HG03039 (cell line): ENCODE measurements at regions not wholly inside any gene's neighbourhood (a gene's known extent, or its start where the extent isn't known, plus 50 kb on each side); places are given as distances from the start of the nearest gene placed in this dataset.
"Not testable (repeated sequence)": the region's sequence is repeated elsewhere in the genome, so short reads cannot be mapped to it uniquely, and the experiment has no call there.

ENCODE experiments used
- ATAC-seq: cut with Tn5 transposase; IDR thresholded peaks from one replicate; pipeline ENCODE4 v1.9.1; 2021; ENCODE audit warnings: mild to moderate bottlenecking, moderate library complexity; ENCODE audit not compliant: unreplicated experiment

DNA sequence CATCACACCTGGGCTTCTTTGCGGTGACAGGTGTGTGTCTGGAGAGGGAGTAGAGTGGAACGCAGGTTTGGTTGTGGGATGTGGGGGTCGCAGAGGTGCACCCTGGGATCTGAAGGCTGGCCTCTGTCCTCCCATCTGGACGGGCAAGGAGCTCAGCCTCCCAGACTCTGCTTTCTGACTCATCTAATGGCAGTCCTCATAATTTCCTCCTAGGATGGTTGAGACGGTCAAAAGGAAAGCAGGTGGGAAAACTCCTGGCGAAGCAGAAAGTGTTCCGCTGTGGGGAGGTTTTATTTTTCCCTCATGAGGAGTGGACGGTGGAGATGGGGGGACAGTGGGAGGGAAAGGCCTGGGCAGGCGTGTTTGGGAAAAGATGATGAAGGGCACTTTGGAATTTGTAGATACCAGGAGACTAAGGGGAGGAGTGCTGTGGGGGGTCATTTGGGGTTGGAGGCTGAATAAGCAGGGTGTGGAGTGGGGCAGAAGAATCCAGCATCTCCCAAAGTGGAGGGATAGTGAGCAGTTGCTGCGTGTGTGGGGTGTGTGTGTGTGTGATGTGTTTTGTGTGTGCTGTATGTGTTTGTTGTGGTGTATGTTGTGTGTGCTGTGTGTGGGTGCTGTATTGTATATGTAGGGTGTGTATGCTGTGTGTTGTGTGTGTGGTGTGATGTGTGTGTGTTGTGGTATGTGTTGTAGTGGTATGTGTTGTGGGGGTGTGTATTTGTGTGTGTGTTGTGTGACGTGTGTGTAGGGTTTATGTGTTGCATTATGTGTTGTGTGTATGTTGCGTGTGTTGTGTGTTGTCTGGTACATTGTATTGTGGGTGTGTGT is 97.2 kb upstream of the PODXL start:
- no peak for ATAC-seq

DNA sequence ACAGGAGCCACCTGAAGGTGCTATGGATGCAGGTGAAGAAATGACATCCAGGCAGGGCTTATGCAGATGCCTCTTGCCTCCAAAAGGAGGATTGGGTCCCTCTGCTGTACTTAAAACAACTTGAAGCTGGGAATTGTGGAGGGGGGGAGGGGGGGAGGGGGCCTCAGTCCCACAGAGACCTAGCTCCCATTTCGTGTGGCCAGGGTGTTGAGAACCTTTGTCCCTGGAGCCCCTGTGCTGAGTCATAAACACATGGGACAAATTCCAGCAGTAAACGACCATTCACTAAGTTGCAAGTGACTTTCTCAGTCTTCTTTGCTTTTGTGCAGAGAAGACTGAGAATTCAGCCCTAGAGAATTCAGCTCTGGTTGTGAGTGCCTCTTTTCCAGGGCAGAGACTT is 96.5 kb upstream of the PODXL start:
- no peak for ATAC-seq

DNA sequence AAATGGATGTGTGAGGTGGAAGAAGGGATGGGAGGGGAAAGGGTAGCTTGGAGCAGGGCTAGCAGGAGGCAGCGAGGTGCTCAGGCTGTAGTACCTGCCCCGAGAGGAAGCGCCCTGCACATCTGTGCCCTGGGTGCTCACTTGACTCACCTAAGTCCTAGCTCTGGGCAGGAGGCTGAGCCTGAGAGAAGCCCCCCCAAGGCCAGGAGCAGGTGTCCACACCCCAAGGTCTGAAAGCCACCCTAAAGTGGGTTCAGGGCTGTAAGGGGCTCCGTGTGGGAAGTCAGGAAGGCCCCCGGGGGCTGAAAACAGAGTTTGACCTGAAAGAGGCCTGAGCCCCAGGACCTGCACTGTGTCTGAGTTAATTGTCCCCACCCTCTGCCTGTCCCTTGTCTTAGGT is 95.8 kb upstream of the PODXL start:
- no peak for ATAC-seq

DNA sequence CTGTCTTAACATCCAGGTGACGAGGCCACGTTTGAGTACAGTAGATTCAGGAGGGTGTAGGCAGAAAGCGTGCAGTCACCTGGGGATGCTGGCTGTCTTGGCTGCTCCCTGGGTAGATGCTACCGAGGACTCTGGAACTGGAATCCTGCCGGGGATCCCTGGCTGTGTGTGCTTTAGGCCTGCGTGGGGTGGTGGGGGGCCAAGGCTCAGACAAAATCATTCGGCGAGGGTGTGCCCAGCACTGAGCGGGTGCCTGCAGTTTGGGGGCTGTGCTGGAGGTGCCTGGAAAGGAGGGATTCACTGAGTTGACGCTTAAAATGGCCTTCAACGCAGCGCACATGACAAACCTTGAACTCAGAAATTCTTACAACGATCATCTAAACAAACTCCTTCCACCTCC is 93.5 kb upstream of the PODXL start:
- no peak for ATAC-seq

DNA sequence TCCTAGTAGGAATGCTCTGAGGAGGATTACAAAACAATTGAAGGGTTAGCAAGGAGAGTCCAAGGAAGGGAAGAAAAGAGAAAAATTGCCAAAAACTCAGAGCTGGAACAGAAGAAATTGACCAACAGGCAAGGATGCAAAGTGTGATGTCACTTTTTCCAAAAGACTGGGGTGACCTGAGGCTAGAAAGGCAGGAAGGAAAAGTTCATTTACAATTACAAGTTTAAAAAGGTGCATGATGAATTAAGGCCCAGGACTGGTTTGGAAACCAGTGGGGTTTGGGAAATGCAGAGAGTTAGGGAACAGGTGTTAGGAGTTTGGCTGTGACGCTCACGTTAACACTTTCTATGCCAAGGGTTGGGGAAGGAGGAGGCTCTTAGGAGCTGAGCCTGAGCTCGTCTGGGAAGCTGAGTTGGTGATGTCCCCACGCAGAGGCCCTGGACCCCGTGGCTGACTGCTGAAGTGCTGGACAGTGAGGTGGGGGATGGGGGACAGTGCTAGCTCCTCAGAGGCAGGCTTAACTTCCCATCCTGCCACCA is 92.6 kb upstream of the PODXL start:
- no peak for ATAC-seq

DNA sequence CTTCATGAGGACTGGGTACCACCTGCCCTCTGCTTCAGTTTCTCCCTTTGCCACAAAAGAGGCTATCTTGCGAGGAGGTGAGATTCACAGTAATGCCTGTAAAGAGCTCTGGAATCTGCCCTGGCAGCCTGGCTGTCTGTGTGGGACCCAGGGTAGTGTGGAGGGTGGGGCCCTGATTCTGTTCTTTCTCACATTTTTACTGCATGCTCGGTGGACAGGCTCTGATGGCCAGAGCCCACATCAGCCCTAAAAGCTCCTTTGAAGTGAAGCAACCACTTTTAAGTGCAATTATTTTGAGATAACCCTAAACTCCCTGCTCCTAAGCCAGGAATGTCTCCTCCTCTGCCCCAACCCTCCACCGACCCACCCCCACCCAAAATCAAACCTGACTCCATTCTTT is 92.1 kb upstream of the PODXL start:
- no peak for ATAC-seq

DNA sequence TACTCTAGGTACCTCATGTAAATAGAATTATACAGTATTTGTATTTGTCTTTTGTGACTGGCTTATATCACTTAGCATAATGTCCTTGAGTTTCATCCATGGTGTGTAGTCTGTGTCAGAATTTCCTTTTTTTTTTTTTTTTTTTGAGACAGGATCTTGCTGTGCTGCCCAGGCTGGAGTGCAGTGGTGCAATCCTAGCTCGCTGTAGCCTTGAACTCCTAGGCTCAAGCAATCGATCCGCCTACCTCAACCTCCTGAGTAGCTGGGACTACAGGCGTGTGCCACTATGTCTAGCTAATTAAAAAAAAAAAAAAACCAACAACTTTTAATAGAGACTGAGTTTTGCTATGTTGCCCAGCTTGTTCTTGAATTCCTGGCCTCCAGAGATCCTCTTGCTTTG is 89.8 kb upstream of the PODXL start:
- ATAC-seq: no peak

DNA sequence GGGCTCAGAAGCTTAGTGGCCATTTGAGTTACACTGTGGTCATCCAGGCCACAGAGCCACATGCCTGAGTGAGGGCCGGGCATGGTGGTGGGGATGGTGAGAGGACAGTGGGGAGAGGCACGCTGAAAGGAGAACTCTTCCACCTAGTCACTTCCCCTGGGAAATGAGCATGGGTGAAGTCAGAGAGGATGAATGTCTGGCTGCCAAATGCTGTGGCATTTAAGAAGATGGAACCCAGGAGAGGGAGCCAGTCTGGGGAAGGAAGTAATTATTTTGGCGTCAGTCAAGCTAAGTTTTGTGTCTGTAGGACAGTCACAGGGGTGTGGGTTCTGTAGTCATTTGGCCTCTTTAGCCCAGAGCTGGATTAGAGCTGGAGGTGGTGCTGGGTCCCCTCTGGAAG is 86.0 kb upstream of the PODXL start:
- ATAC-seq: no peak

DNA sequence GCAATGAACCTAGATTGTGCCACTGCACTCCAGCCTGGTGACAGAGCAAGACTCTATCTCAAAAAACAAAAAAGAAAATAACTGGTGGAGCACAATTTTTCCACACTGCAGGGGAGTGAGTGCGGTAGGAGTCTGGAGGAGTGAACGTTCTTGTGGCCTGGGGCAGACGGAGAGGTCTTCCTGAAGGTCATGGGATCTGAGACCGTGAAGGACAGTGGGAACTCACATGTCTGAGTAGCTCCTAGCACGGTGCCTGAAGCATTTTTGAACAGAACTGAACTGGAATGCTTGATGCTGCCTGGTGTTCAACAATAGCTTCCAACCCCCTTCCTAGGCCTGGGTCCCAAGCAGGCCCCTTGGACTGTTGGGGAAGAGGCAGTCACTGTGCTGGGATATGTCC is 84.3 kb upstream of the PODXL start:
- no peak for ATAC-seq

DNA sequence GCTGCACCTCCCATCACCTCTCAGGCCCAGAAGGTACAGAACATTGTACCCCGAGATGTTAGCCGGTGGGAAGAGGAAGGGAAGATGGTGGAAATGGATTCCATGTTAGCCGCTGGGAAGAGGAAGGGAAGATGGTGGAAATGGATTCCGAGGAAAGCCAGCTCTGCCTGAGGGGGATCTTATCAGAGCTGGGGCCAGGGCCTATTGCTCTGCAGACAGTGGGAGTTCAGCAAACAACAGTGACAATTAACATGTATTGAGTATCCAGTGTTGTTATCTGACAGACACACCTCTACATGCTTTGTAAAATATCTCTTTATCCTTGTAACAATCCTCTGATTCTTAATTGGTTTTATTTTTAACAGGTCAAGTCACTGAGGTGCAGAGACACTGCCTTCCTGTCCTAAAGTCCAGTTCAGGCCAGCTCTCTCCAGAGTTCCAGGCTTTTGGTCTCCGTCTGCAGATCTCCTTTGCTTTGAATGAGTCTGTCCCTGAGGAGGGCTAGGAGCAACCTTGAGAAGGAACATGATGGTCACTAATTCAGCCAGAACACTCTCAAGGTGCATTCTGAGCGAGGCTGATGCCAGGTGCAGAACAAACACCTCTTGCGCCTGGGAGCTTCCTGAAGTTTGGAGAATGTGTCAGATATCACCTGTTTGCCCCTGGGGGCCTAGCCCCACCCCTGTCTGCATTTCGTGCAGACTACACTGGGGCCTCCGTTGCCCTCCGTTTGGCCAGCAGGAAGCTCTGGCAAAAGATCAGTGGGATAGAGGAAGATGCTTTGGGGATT is 82.4 kb upstream of the PODXL start:
- ATAC-seq: no peak

DNA sequence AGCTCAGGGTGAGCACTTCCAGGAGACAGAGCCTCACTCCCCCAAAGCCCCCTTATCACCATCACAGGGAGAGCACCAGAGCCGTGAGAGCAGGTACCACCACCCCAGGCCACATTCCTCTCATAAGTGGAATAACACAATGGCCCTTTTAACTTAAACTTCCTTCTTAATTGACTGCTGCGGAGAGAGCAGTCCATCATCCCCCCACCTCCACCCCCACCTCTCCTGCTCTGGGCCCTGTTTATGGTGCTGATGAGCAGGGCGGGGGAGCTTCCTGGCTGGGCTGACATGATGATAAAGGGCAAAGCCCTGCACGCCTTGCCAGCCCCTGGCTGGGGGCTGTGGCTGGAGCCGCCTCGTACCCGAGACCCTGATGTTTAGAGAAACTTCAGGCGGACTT is 81.4 kb upstream of the PODXL start:
- ATAC-seq: no peak

DNA sequence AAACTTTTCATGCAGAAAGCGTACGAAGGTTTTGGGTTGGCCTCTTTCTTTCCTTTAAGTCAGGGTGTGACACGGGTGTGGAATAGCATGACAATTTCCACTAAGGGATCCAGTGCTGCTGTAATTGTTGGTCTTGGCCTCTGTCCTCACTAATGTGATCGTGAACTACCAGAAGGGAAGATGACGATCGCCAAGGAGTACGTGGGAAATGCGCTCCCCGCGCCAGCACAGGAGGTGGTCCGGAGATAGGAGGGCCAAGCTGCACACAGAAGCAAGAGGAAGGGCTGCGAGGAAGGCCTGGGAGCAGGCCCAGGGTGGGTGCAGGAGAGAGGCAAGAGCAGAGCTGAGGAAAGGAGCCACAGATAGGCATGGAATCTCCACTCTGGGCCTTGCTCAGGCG is 79.7 kb upstream of the PODXL start:
- no peak for ATAC-seq

DNA sequence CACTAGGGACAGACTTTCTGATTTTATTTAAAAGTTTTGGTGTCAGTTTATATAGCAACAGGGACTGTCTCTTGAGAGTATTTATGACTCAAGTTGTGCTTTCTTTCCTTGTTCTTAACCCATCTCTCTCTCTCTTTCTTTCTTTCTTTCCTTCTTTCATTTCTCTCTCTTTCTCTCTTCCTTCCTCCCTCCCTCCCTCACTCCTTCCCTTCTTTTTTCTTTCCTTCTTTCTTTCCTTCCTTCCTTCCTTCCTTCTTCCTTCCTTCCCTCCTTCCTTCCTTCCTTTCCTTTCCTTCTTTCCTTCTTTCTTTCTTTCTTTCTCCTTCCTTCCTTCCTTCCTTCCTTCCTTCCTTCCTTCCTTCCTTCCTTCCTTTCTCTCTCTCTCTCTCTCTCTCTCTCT is 77.8 kb upstream of the PODXL start:
- ATAC-seq: not testable (repeated sequence)

DNA sequence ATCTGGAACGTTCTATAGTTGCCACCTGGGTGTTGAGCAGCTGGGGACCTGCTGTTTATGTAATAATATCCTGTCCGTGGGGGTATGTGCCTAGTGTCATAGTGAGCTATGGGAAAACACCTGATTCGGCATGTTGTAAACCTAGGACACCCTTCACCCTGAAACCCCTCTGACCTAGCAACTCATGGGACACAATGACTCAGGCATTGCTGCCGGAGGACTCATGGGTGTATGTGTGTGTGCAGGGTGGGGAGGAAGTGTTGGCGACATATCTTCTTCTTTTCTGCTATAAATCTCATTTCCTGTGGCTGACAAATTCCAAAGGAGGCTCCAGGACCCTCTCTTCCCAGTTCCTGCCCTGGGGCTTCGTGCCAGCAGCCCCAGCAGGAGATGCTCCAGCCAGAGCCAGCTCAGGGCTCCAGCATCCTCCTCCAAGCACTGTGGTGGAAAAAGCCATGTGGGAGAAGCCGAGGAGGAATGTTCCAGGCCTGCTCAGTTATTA is 77.0 kb upstream of the PODXL start:
- no peak for ATAC-seq

DNA sequence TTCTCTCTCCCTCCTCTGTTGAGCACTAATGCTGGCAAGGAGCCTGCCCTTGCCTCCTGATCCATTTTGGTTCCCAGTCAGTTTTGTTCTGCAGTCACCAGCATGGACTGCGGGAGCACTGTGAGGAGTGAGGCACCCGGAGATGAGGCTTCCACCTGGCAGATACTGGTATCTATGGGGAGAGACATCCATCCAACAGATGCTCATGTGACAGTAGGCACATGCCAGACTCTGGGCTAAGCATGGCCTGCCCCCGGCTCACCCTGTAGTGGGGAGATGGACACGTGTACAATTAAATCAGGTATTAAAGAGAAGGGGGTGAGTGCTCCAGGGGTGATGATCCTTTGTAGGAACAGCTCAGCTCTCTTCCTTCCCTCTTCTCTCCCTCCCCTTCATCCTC is 74.0 kb upstream of the PODXL start:
- ATAC-seq: no peak

DNA sequence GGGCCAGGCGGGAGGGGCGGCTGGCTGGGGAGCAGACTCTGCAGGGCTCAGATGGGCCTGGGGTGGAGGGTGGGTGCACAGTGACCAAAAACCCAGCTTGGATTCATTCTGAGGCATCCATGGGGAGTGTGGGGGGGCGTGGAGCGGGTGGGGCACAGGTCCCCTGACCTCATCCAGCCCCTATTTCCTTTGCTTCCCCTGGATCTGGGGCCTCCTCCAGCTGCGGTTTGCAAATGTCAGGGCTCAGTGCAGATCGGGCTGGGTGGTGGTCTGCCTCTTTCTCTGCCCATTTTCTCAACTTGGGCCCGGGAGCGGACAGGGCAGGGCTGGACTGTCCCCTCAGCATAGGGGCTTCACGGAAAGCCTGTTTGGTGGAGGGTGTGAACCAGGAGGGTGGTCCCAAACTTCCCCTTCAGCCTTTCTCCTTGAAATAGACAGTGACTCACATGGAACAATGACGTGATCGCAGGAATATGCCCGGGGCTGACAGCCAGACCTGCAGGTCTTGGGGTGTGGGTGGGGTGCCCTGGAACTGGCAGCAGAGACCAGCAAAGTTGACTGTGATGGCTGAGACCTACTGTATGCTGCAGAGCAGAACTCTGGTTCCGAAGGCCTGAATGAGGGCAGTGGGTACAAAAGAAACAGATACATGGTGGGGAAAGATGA is 72.9 kb upstream of the PODXL start:
- ATAC-seq: no peak

DNA sequence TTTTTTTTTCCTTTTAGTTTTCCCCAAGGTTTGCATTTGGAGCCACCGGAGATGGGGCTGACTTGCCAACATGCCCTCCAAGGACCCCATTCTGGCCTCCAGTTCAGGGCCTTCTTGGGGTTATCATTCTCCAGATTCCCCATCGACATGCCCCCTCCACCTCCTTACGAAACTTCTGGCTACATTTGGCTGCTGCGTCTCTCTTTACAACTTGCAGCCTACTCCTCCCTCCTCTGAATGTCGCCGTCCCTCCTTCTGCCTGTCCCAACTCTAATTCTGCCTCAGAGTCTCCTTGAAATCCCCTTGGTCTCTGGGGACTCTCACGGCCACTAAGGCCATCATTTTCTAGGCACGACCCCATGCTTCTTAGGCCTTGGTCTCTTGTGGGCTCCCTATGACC is 72.2 kb upstream of the PODXL start:
- ATAC-seq: no peak

DNA sequence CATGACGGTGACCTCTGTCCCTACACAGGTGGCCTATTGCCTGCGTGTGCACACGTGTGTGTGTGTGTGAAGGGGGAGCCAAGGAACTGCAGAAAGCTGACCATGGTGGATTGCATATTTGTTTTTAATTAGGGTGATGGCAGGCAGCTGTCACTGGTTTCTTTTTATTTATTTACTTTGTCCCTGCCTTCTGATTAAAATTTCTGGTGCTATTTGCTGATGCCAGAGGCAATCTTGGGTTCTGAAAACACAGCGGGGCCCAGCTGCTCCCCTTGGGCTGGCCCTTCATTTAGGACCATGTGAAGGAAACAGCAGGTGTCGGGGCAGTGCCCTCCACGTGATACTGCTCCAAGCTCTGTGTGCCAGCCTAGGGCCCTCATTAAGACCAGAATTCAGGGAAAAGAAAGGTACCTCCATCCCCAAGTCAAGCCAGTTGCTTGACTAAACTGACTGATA is 71.3 kb upstream of the PODXL start:
- ATAC-seq: no peak

DNA sequence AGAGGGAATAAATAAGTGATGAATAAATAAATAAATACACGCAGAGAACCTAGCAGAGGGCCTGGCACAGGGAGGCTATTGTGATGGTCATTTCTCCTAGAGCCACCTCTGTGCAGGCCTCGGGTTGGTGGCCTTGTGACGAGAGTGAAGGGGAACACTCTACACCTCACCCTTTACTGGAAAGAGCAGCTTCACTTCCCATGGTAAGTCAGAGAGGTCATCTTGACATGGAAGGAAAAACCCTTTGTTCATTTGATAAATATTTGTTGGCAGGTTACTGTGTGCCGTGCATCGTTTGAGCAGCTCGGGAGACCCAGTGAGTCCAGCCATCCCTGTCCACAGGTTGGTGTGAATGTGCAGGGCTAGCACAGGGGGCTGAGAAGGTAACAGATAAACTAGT is 70.2 kb upstream of the PODXL start:
- no peak for ATAC-seq

DNA sequence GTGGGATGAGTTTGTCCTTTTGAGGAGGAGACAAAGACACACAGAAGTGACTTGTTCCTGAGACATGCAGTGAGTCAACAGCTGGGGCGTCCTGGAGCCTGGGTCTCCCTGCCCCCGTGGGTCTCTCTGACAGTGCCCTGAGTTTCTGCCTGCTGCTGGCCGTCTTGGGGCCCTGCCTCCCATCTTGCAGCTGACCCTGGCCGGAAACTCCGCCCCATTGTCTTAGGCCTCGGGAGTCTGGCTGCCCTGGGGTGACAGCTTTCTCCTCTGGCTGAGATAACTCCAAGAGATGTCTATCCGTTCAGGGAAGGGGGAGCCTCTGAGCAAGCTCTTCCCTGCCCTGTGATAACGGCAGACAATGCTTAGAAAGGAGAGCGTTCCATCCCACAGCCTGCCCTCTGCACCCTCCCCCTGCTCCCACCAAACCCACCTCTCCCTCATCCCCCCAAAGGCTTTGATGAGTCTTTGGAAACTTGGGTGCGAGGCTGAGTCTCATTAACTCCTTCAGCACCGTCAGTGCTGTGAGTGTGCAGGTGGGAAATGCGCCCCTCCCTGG is 69.5 kb upstream of the PODXL start:
- ATAC-seq: no peak

DNA sequence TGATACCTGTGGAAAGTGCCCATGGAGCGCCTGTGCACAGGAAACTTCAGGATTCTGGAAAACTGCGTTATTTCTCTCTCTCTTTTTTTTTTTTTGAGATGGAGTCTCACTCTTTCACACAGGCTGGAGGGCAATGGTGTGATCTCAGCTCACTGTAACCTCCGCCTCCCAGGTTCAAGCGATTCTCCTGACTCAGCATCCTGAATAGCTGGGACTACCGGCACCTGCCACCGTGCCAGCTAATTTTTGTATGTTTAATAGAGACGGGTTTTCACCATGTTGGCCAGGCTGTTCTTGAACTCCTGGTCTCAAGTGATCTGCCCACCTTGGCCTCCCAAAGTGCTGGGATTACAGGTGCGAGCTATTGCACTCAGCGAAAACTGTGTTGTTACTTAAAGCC is 68.9 kb upstream of the PODXL start:
- ATAC-seq: not testable (repeated sequence)
